Tibial nerve (tissue), 4 donors: ENCODE measurements at regions not wholly inside any gene's neighbourhood (a gene's known extent, or its start where the extent isn't known, plus 50 kb on each side); places are given as distances from the start of the nearest gene placed in this dataset.

Experiments used
- DNase-seq, 2 donors: peaks; one replicate each; pipeline ENCODE4 v3.0.0-alpha.2; 2019; ENCODE audit warnings: low spot score in 2 of 2
- H3K27ac ChIP-seq, 4 donors: fragments of 200-600 bp; sonication (generic) in 3 of 4; one replicate each; pipeline ENCODE4 v1.5.1; 2017 to 2019; ENCODE audit warnings: mild to moderate bottlenecking in 1 of 4
- H3K27me3 ChIP-seq, 2 donors: fragments of 200-600 bp; sonication (generic) in 1 of 2; one replicate each; pipeline versions ENCODE4 v1.5.1 to v1.6.0; 2017 to 2019
- H3K36me3 ChIP-seq, 3 donors: fragments of 200-600 bp; sonication (generic); one replicate each; pipeline ENCODE4 v1.5.1; 2018 to 2019
- H3K4me1 ChIP-seq, 4 donors: fragments of 200-600 bp; sonication (generic) in 3 of 4; one replicate each; pipeline ENCODE4 v1.5.1; 2017 to 2019
- H3K4me3 ChIP-seq, 4 donors: fragments of 200-600 bp; sonication (generic) in 3 of 4; one replicate each; pipeline ENCODE4 v1.5.1; 2017 to 2019; ENCODE audit warnings: mild to moderate bottlenecking in 1 of 4, moderate library complexity in 1 of 4
- H3K9me3 ChIP-seq, 4 donors: fragments of 200-600 bp; sonication (generic) in 3 of 4; one replicate each; pipeline ENCODE4 v1.5.1; 2017 to 2019
- CTCF ChIP-seq, 5 experiments: fragments of 200-600 bp in 3 of 5; fragments of 450-650 bp in 2 of 5; sonication (generic) in 3 of 5; IDR thresholded peaks; one replicate each; pipeline ENCODE4 v1.5.1; 2016 to 2019; ENCODE audit warnings: antibody characterized with exemption in 5 of 5, mild to moderate bottlenecking in 3 of 5, moderate library complexity in 2 of 5
- EP300 ChIP-seq, 2 donors: sonication (generic); formaldehyde crosslinking; IDR thresholded peaks; one replicate each; pipeline ENCODE4 v1.6.1; 2017; ENCODE audit warnings: antibody characterized with exemption in 2 of 2, mild to moderate bottlenecking in 1 of 2
- POLR2A ChIP-seq, 2 donors: fragments of 450-650 bp; IDR thresholded peaks; one replicate each; pipeline ENCODE4 v1.6.1; 2017; ENCODE audit warnings: antibody characterized with exemption in 2 of 2, mild to moderate bottlenecking in 2 of 2, moderate library complexity in 2 of 2
- WGBS, 2 donors: methylation state at CpG; one replicate each; pipeline ENCODE4 v1.1.5; 2018; 5-methylcytosine and 5-hydroxymethylcytosine counted together

- TF ChIP-seq CTCF (IDR thresholded peaks at IDR 0.05) (no peak), POLR2A (IDR thresholded peaks at IDR 0.05) (no peak), EP300 (IDR thresholded peaks at IDR 0.05) (peak in 1 of 2 donors; percentile 49)
- Histone ChIP-seq H3K4me3 (no peak overlapping the region), H3K4me1 (peaks cover 0 to 13% (median 5%) of the 10 kb centered on the region in 4 donors), H3K36me3 (no peaks in the 10 kb centered on the region), H3K27me3 (no peaks in the 10 kb centered on the region), H3K27ac (peak overlapping the region in 1 of 4 donors; percentile 28), H3K9me3 (no peaks in the 10 kb centered on the region)
- DNase-seq, result peak; percentile 52 to 54
- 46 to 52% methylated on average over 5 of the region's 5 CpGs for WGBS, 2 donors
These were observed 106.1 kb upstream of the SLC44A1 start for GRCh38 chr9:105138306-105138801.

GRCh38 chr9:105141146-105141975 is 103.1 kb upstream of the SLC44A1 start:
- DNase-seq, result no peak
- no peak overlapping the region for H3K4me3 ChIP-seq
- peaks cover 0 to 13% (median 5%) of the 10 kb centered on the region in 4 donors for H3K4me1 ChIP-seq
- H3K27me3 ChIP-seq, result no peaks in the 10 kb centered on the region
- WGBS, 2 donors, result 76 to 79% methylated on average over 5 of the region's 5 CpGs
- no peak for TF ChIP-seq POLR2A (IDR thresholded peaks at IDR 0.05)
- TF ChIP-seq CTCF (IDR thresholded peaks at IDR 0.05), result no peak
- TF ChIP-seq EP300 (IDR thresholded peaks at IDR 0.05), result no peak
- H3K27ac ChIP-seq, result no peak overlapping the region
- no peaks in the 10 kb centered on the region for H3K36me3 ChIP-seq
- H3K9me3 ChIP-seq, result no peaks in the 10 kb centered on the region

DNA sequence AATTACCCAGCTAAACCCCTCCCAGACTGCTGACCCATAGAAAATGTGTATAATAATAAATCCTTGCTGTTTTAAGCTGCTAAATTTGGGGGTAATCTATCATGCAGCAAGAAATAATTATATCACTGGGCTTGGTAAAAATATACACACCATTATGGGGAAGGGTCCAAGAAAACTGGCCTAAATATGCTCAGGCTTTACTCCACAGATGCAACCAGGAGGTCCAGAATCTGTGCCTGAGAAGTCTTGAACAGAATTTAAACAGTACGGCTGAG is 102.5 kb upstream of the SLC44A1 start:
- H3K27ac ChIP-seq, result no peak overlapping the region
- H3K27me3 ChIP-seq, result no peaks in the 10 kb centered on the region
- H3K36me3 ChIP-seq, result no peaks in the 10 kb centered on the region
- no peak overlapping the region for H3K4me3 ChIP-seq
- H3K4me1 ChIP-seq, result peaks cover 0 to 13% (median 5%) of the 10 kb centered on the region in 4 donors
- 76 to 80% methylated on average over 1 of the region's 1 CpG for WGBS, 2 donors
- DNase-seq, result no peak
- no peaks in the 10 kb centered on the region for H3K9me3 ChIP-seq
- TF ChIP-seq EP300 (IDR thresholded peaks at IDR 0.05) (no peak), POLR2A (IDR thresholded peaks at IDR 0.05) (no peak), CTCF (IDR thresholded peaks at IDR 0.05) (no peak)

DNA sequence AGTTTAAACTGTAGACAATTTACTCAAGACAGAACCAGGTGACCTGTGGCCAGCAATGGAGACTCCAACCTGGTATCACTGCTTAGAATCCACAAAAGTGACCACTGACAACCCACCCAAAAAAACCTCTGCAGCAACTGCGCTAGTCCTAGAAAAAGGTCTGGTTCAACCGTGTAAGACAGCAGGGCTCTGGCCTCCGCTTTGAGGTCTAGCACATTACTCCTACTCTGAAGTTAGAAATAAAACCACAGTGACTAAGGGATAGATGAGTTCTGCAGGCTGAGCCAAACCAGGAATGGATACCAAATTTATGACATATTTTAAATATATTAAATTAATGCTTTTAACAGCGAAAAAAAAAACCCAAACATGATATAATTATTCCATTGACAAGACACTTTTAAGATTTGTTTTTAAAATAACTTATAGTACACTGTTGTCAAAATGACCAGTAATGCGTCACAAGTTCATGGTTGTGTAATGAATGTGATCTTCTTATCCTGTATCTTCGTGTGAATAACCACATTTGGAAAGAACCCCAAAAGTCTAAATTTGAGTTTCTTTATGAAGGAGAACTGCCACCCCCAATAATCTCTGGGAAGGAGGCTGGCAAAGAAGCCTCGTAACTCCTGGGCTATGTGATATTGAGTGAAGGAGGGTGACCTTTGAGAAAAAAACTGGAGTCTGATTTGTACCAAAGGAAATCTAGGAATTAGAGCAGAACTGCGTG is 101.9 kb upstream of the SLC44A1 start:
- no peaks in the 10 kb centered on the region for H3K9me3 ChIP-seq
- H3K4me3 ChIP-seq, result no peak overlapping the region
- no peak for TF ChIP-seq CTCF (IDR thresholded peaks at IDR 0.05)
- TF ChIP-seq POLR2A (IDR thresholded peaks at IDR 0.05), result no peak
- TF ChIP-seq EP300 (IDR thresholded peaks at IDR 0.05), result no peak
- WGBS, 2 donors, result 82 to 85% methylated on average over 8 of the region's 8 CpGs
- H3K4me1 ChIP-seq, result peaks cover 0 to 13% (median 5%) of the 10 kb centered on the region in 4 donors
- no peaks in the 10 kb centered on the region for H3K27me3 ChIP-seq
- no peaks in the 10 kb centered on the region for H3K36me3 ChIP-seq
- H3K27ac ChIP-seq, result no peak overlapping the region
- DNase-seq, result no peak

DNA sequence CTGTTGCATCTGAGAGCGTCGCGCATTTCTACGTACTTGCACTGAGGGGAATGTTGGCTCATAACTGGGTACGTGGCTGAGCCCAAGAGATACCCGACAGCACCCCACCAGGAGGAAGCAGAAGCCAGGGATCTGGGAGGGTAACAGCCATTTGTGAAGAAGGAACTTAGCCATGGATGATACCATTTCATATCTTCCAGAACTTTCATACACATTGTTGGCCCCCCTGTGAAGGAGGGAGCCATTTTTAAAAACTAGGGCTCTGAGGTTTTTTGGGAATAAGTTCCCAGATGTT is 101.4 kb upstream of the SLC44A1 start:
- no peak for TF ChIP-seq EP300 (IDR thresholded peaks at IDR 0.05)
- no peak for TF ChIP-seq CTCF (IDR thresholded peaks at IDR 0.05)
- TF ChIP-seq POLR2A (IDR thresholded peaks at IDR 0.05), result no peak
- Histone ChIP-seq H3K27ac (no peak overlapping the region), H3K36me3 (no peaks in the 10 kb centered on the region), H3K4me3 (no peak overlapping the region), H3K27me3 (no peaks in the 10 kb centered on the region), H3K9me3 (no peaks in the 10 kb centered on the region), H3K4me1 (peaks cover 0 to 13% (median 5%) of the 10 kb centered on the region in 4 donors)
- 93 to 96% methylated on average over 6 of the region's 6 CpGs for WGBS, 2 donors
- DNase-seq, result no peak
